H9 (cell line): ENCODE measurements at regions not wholly inside any gene's neighbourhood (a gene's known extent, or its start where the extent isn't known, plus 50 kb on each side); places are given as distances from the start of the nearest gene placed in this dataset.

ENCODE experiments used
- DNase-seq: peaks from one replicate; pipeline ENCODE4 v3.0.0-alpha.2; 2017
- H2AFZ ChIP-seq: one replicate; pipeline ENCODE4 v1.6.1; 2013; ENCODE audit warnings: mild to moderate bottlenecking, low read length, control low read depth, moderate library complexity
- H2AK5ac ChIP-seq: 2 replicates; pipeline ENCODE4 v1.6.1; 2013; ENCODE audit warnings: low read length, control low read depth, mixed read lengths; ENCODE audit not compliant: insufficient read length
- H2BK120ac ChIP-seq: one replicate; pipeline ENCODE4 v1.6.1; 2013; ENCODE audit warnings: low read depth, mild to moderate bottlenecking, low read length, control low read depth, inconsistent platforms; ENCODE audit not compliant: poor library complexity, severe bottlenecking
- H2BK12ac ChIP-seq: 2 replicates; pipeline ENCODE4 v1.6.1; 2013; ENCODE audit warnings: low read length, control low read depth, mixed read lengths, low read depth; ENCODE audit not compliant: insufficient read length
- H2BK15ac ChIP-seq: 2 replicates; pipeline ENCODE4 v1.6.1; 2013; ENCODE audit warnings: low read depth, low read length, control low read depth
- H2BK20ac ChIP-seq: one replicate; pipeline ENCODE4 v1.6.1; 2013; ENCODE audit warnings: low read depth, mild to moderate bottlenecking, low read length, control low read depth, inconsistent platforms; ENCODE audit not compliant: poor library complexity, severe bottlenecking
- H2BK5ac ChIP-seq: 2 replicates; pipeline ENCODE4 v1.6.1; 2013; ENCODE audit warnings: low read length, control low read depth, mixed read lengths; ENCODE audit not compliant: insufficient read length
- H3K14ac ChIP-seq: 2 replicates; pipeline ENCODE4 v1.6.1; 2013; ENCODE audit warnings: low read length, control low read depth; ENCODE audit not compliant: insufficient read depth
- H3K18ac ChIP-seq: 2 replicates; pipeline ENCODE4 v1.6.1; 2013; ENCODE audit warnings: low read depth, mild to moderate bottlenecking, mixed read lengths, low read length, control low read depth; ENCODE audit not compliant: insufficient read length
- H3K23ac ChIP-seq: 2 replicates; pipeline ENCODE4 v1.6.1; 2013; ENCODE audit warnings: low read length, control low read depth, mixed read lengths, low read depth; ENCODE audit not compliant: insufficient read length
- H3K23me2 ChIP-seq: 2 replicates; pipeline ENCODE4 v1.6.1; 2013; ENCODE audit warnings: low read depth, mild to moderate bottlenecking, mixed read lengths, low read length, control low read depth; ENCODE audit not compliant: insufficient read length, poor library complexity, severe bottlenecking
- H3K27ac ChIP-seq: 2 replicates; pipeline ENCODE4 v1.5.1; 2013; ENCODE audit warnings: low read length, control low read depth, mixed read lengths, low read depth; ENCODE audit not compliant: insufficient read length
- H3K27me3 ChIP-seq: 2 replicates; pipeline ENCODE4 v1.6.1; 2013; ENCODE audit warnings: low read length, control low read depth, inconsistent platforms; ENCODE audit not compliant: insufficient read depth
- H3K4ac ChIP-seq: 2 replicates; pipeline ENCODE4 v1.6.1; 2013; ENCODE audit warnings: low read depth, mild to moderate bottlenecking, control low read depth, inconsistent platforms, low read length, moderate library complexity
- H3K4me1 ChIP-seq: 2 replicates; pipeline ENCODE4 v1.6.1; 2013; ENCODE audit warnings: low read length, control low read depth, inconsistent platforms; ENCODE audit not compliant: insufficient read depth
- H3K4me2 ChIP-seq: 2 replicates; pipeline ENCODE4 v1.6.1; 2013; ENCODE audit warnings: low read length, control low read depth, mixed read lengths; ENCODE audit not compliant: insufficient read length, insufficient read depth
- H3K56ac ChIP-seq: 2 replicates; pipeline ENCODE4 v1.6.1; 2013; ENCODE audit warnings: low read depth, mild to moderate bottlenecking, mixed read lengths, low read length, control low read depth; ENCODE audit not compliant: insufficient read length
- H3K79me1 ChIP-seq: 2 replicates; pipeline ENCODE4 v1.6.1; 2013; ENCODE audit warnings: low read depth, mild to moderate bottlenecking, moderate library complexity, low read length, control low read depth, inconsistent platforms; ENCODE audit not compliant: insufficient read depth, poor library complexity, severe bottlenecking
- H3K79me2 ChIP-seq: 2 replicates; pipeline ENCODE4 v1.6.1; 2013; ENCODE audit warnings: low read length, control low read depth, inconsistent platforms; ENCODE audit not compliant: insufficient read depth
- H3K9ac ChIP-seq: 2 replicates; pipeline ENCODE4 v1.6.1; 2013; ENCODE audit warnings: low read length, control low read depth, mixed read lengths; ENCODE audit not compliant: insufficient read length; ENCODE audit errors: extremely low read depth
- H3K9me3 ChIP-seq: one replicate; pipeline ENCODE4 v1.6.1; 2013; ENCODE audit warnings: low read depth, low read length, inconsistent platforms; ENCODE audit not compliant: control insufficient read depth
- H3T11ph ChIP-seq: one replicate; pipeline ENCODE4 v1.6.1; 2013; ENCODE audit warnings: mild to moderate bottlenecking, low read length, control low read depth, inconsistent platforms
- H4K20me1 ChIP-seq: one replicate; pipeline ENCODE4 v1.6.1; 2013; ENCODE audit not compliant: control insufficient read depth, insufficient read length, insufficient read depth
- H4K5ac ChIP-seq: 2 replicates; pipeline ENCODE4 v1.6.1; 2013; ENCODE audit warnings: low read depth, mild to moderate bottlenecking, mixed read lengths, low read length, control low read depth; ENCODE audit not compliant: insufficient read length
- H4K8ac ChIP-seq: replicated peaks from 2 replicates; pipeline ENCODE4 v1.6.1; 2013; ENCODE audit warnings: low read length, control low read depth, mixed read lengths, low read depth; ENCODE audit not compliant: insufficient read length
- H4K91ac ChIP-seq: 2 replicates; pipeline ENCODE4 v1.6.1; 2013; ENCODE audit warnings: low read depth, mild to moderate bottlenecking, moderate library complexity, mixed read lengths, low read length, control low read depth; ENCODE audit not compliant: insufficient read length
- H3K27ac Mint-ChIP-seq, 3 experiments: 2 replicates in 2 of 3; 3 replicates in 1 of 3; pipeline ENCODE4 v1.8.0; 2020 to 2021; ENCODE audit warnings: mixed read lengths in 3 of 3, mild to moderate bottlenecking in 1 of 3, moderate library complexity in 1 of 3
- H3K27me3 Mint-ChIP-seq: 2 replicates; pipeline ENCODE4 v1.8.0; 2021; ENCODE audit warnings: low read depth, mild to moderate bottlenecking, moderate library complexity, mixed read lengths
- H3K36me3 Mint-ChIP-seq, 3 experiments: 2 replicates in 2 of 3; 3 replicates in 1 of 3; pipeline ENCODE4 v1.8.0; 2020 to 2021; ENCODE audit warnings: low read depth in 3 of 3, mixed read lengths in 3 of 3; ENCODE audit not compliant: insufficient read depth in 1 of 3
- H3K4me1 Mint-ChIP-seq, 2 experiments: 2 replicates each; pipeline ENCODE4 v1.8.0; 2020; ENCODE audit warnings: mixed read lengths in 2 of 2
- H3K4me3 Mint-ChIP-seq, 2 experiments: 2 replicates in 1 of 2; 3 replicates in 1 of 2; pipeline ENCODE4 v1.8.0; 2020 to 2021; ENCODE audit warnings: mild to moderate bottlenecking in 2 of 2, mixed read lengths in 2 of 2, moderate library complexity in 1 of 2
- H3K9me3 Mint-ChIP-seq, 2 experiments: 2 replicates in 1 of 2; 3 replicates in 1 of 2; pipeline ENCODE4 v1.8.0; 2020; ENCODE audit warnings: mild to moderate bottlenecking in 2 of 2, mixed read lengths in 2 of 2, moderate library complexity in 1 of 2
- CTCF ChIP-seq: fragments of 200-600 bp; sonication (generic); conservative IDR thresholded peaks from 3 replicates; pipeline ENCODE4 v1.8.0; 2021; ENCODE audit warnings: antibody characterized with exemption, mild to moderate bottlenecking
- WGBS: extraction: QIAGEN DNeasy Blood & Tissue Kit; methylation state at CpG from one replicate; pipeline ENCODE4 v1.1.7; 2013; ENCODE audit warnings: missing lambda C conversion rate, low lambda C conversion rate, mixed read lengths; ENCODE audit not compliant: insufficient read length; ENCODE audit errors: extremely low coverage; 5-methylcytosine and 5-hydroxymethylcytosine counted together

GRCh38 chr11:26102325-26102724, 229.6 kb upstream of the ANO3 start:
- H3K4ac ChIP-seq: no peak overlapping the region
- H2BK20ac ChIP-seq: no peak overlapping the region
- H3K9ac ChIP-seq: no peak overlapping the region
- H4K8ac ChIP-seq: no peak overlapping the region
- no peak overlapping the region for H2BK15ac ChIP-seq
- H3K27ac Mint-ChIP-seq: peak overlapping the region in 1 of 3 experiments; percentile 58; a peak in 1 of 7 replicates
- no peak overlapping the region for H2AFZ ChIP-seq
- H3K18ac ChIP-seq: no peak overlapping the region
- H2BK5ac ChIP-seq: no peak overlapping the region
- no peak for TF ChIP-seq CTCF
- peaks cover 6 to 7% of the 10 kb centered on the region in 2 experiments for H3K4me1 Mint-ChIP-seq
- H4K91ac ChIP-seq: no peak overlapping the region
- H3K27me3 Mint-ChIP-seq: no peaks in the 10 kb centered on the region
- H2BK12ac ChIP-seq: no peak overlapping the region
- H3K79me1 ChIP-seq: no peaks in the 10 kb centered on the region
- no peak for DNase-seq
- H3K14ac ChIP-seq: no peak overlapping the region
- H3K23me2 ChIP-seq: no peaks in the 10 kb centered on the region
- H3K23ac ChIP-seq: no peak overlapping the region
- H4K5ac ChIP-seq: no peak overlapping the region
- H3K9me3 Mint-ChIP-seq: no peaks in the 10 kb centered on the region
- H3K4me1 ChIP-seq: no peaks in the 10 kb centered on the region; the same call in 1 of the 2 replicates
- no peaks in the 10 kb centered on the region for H3K9me3 ChIP-seq
- no peak overlapping the region for H2BK120ac ChIP-seq
- H3K79me2 ChIP-seq: no peaks in the 10 kb centered on the region
- H4K20me1 ChIP-seq: no peaks in the 10 kb centered on the region
- H3K36me3 Mint-ChIP-seq: no peaks in the 10 kb centered on the region; a peak in 1 of 7 replicates
- no peak overlapping the region for H3K27ac ChIP-seq
- no peak overlapping the region for H3T11ph ChIP-seq
- H2AK5ac ChIP-seq: no peak overlapping the region
- no CpG with 5 or more reads among the region's 5 CpGs for WGBS
- no peak overlapping the region for H3K4me2 ChIP-seq
- no peak overlapping the region for H3K4me3 Mint-ChIP-seq
- H3K27me3 ChIP-seq: no peaks in the 10 kb centered on the region
- H3K56ac ChIP-seq: no peak overlapping the region
